MM.1S (cell line): ENCODE measurements at regions not wholly inside any gene's neighbourhood (a gene's known extent, or its start where the extent isn't known, plus 50 kb on each side); places are given as distances from the start of the nearest gene placed in this dataset.
A peak's percentile ranks its signal among the peaks of the same experiment; 100 is the strongest.

Source experiments
- EZH2phosphoT487 ChIP-seq: fragments of 300-600 bp; sonication (generic); IDR thresholded peaks from 2 replicates; pipeline ENCODE4 v1.6.1; 2018; ENCODE audit warnings: antibody characterized with exemption, low read length
- TF ChIP-seq, protein P1 (sequence below): fragments of 300-600 bp; sonication (generic); IDR thresholded peaks from 2 replicates; pipeline ENCODE4 v1.5.1; 2016; ENCODE audit warnings: antibody characterized with exemption, low read length, mixed read lengths

GRCh38 chr20:21808863-21809664 is 103.6 kb downstream of the PAX1 start:
- TF ChIP-seq EZH2phosphoT487: no peak
- TF ChIP-seq, protein P1, sequence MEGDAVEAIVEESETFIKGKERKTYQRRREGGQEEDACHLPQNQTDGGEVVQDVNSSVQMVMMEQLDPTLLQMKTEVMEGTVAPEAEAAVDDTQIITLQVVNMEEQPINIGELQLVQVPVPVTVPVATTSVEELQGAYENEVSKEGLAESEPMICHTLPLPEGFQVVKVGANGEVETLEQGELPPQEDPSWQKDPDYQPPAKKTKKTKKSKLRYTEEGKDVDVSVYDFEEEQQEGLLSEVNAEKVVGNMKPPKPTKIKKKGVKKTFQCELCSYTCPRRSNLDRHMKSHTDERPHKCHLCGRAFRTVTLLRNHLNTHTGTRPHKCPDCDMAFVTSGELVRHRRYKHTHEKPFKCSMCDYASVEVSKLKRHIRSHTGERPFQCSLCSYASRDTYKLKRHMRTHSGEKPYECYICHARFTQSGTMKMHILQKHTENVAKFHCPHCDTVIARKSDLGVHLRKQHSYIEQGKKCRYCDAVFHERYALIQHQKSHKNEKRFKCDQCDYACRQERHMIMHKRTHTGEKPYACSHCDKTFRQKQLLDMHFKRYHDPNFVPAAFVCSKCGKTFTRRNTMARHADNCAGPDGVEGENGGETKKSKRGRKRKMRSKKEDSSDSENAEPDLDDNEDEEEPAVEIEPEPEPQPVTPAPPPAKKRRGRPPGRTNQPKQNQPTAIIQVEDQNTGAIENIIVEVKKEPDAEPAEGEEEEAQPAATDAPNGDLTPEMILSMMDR: peak; percentile 77
